CD4-positive, alpha-beta T cell (primary cell): ENCODE measurements at regions not wholly inside any gene's neighbourhood (a gene's known extent, or its start where the extent isn't known, plus 50 kb on each side); places are given as distances from the start of the nearest gene placed in this dataset.

Experiments used
- ATAC-seq: fragments of 200-7000 bp; cut with Tn5 transposase; one replicate; pipeline ENCODE4 v1.10.0; 2022; ENCODE audit warnings: mild to moderate bottlenecking; ENCODE audit not compliant: poor library complexity
- CTCF ChIA-PET: fragments of 350-600 bp; sonication (Branson Sonifier 250); formaldehyde crosslinking; loops from one replicate; lab custom pipeline; 2021; ENCODE audit warnings: antibody characterized with exemption, inconsistent platforms; lab: Charles Lee
- POLR2A ChIA-PET: fragments of 350-600 bp; sonication (Branson Sonifier 250); formaldehyde crosslinking; loops from one replicate; lab custom pipeline; 2021; ENCODE audit warnings: antibody characterized with exemption, inconsistent platforms; lab: Charles Lee
- DNase-seq, 14 experiments: peaks; one replicate each; pipeline ENCODE4 v3.0.0-alpha.2; 2013 to 2020; ENCODE audit warnings: mixed read lengths in 2 of 14
- H3K27ac ChIP-seq, 2 donors: one replicate each; pipeline versions ENCODE4 v1.5.1 to v1.7.0; 2013; ENCODE audit warnings: low read length in 2 of 2, low read depth in 1 of 2, mild to moderate bottlenecking in 1 of 2
- H3K27me3 ChIP-seq, 2 experiments: 1 replicate in 1 of 2; 2 replicates in 1 of 2; pipeline versions ENCODE4 v1.6.1 to v1.7.0; 2013; ENCODE audit warnings: low read length in 2 of 2, control low read depth in 1 of 2, mild to moderate bottlenecking in 1 of 2, moderate library complexity in 1 of 2; ENCODE audit not compliant: insufficient read depth in 2 of 2, control insufficient read depth in 1 of 2
- H3K36me3 ChIP-seq: one replicate; pipeline ENCODE4 v1.6.1; 2013; ENCODE audit warnings: low read length, control low read depth; ENCODE audit not compliant: insufficient read depth
- H3K4me1 ChIP-seq: one replicate; pipeline ENCODE4 v1.6.1; 2013; ENCODE audit warnings: low read length, control low read depth; ENCODE audit not compliant: insufficient read depth
- H3K4me3 ChIP-seq: one replicate; pipeline ENCODE4 v1.5.1; 2013; ENCODE audit warnings: mild to moderate bottlenecking, low read length, moderate library complexity
- H3K9me3 ChIP-seq, 2 experiments: 1 replicate in 1 of 2; 2 replicates in 1 of 2; pipeline versions ENCODE4 v1.6.1 to v1.7.0; 2013; ENCODE audit warnings: low read length in 2 of 2, mild to moderate bottlenecking in 2 of 2, control low read depth in 1 of 2, moderate library complexity in 1 of 2; ENCODE audit not compliant: control insufficient read depth in 1 of 2, insufficient read depth in 1 of 2
- H3K27ac Mint-ChIP-seq: one replicate; pipeline ENCODE4 v1.8.0; 2020; ENCODE audit warnings: mixed read lengths
- H3K27me3 Mint-ChIP-seq: one replicate; pipeline ENCODE4 v1.8.0; 2021; ENCODE audit warnings: mixed read lengths
- H3K36me3 Mint-ChIP-seq: one replicate; pipeline ENCODE4 v1.8.0; 2021; ENCODE audit warnings: low read depth, mixed read lengths
- H3K4me1 Mint-ChIP-seq: one replicate; pipeline ENCODE4 v1.8.0; 2021; ENCODE audit warnings: low read depth, mixed read lengths
- H3K4me3 Mint-ChIP-seq: one replicate; pipeline ENCODE4 v1.8.0; 2020; ENCODE audit warnings: mild to moderate bottlenecking, mixed read lengths
- H3K9me3 Mint-ChIP-seq: one replicate; pipeline ENCODE4 v1.8.0; 2020; ENCODE audit warnings: mixed read lengths
- CTCF ChIP-seq: fragments of 200-600 bp; IDR thresholded peaks from one replicate; pipeline ENCODE4 v1.8.0; 2022; ENCODE audit warnings: antibody characterized with exemption, mild to moderate bottlenecking
- intact Hi-C, 2 experiments: fragments of 100-400 bp; cut with DNase I in 1 of 2; cut with micrococcal nuclease in 1 of 2; formaldehyde crosslinking; loops; one replicate each; pipeline versions ENCODE4 v1.15.1 to v1.9.0; 2023 to 2025; cut with DNase I, micrococcal nuclease

GRCh38 chr7:69109246-69109645 is 489.0 kb upstream of the AUTS2 start:
- no peak for DNase-seq
- no peak for TF ChIP-seq CTCF
- H3K4me1 Mint-ChIP-seq = no peaks in the 10 kb centered on the region
- H3K36me3 Mint-ChIP-seq = no peaks in the 10 kb centered on the region
- H3K9me3 Mint-ChIP-seq = peaks cover 2% of the 10 kb centered on the region
- Histone ChIP-seq H3K4me3 (no peak overlapping the region), H3K36me3 (no peaks in the 10 kb centered on the region), H3K27me3 (no peaks in the 10 kb centered on the region), H3K9me3 (peaks cover 0 to 8% of the 10 kb centered on the region in 2 experiments), H3K4me1 (no peaks in the 10 kb centered on the region), H3K27ac (no peak overlapping the region)
- no peak for ATAC-seq
- CTCF ChIA-PET = no interaction called here
- H3K4me3 Mint-ChIP-seq = no peak overlapping the region
- POLR2A ChIA-PET = interaction anchor here (0.7 kb wide), 1 partner anchor 273 kb away, joined by 3 read pairs; no protein-coding TSS in a partner anchor
- intact Hi-C loops = no loop called here
- H3K27ac Mint-ChIP-seq = no peak overlapping the region
- no peaks in the 10 kb centered on the region for H3K27me3 Mint-ChIP-seq

DNA sequence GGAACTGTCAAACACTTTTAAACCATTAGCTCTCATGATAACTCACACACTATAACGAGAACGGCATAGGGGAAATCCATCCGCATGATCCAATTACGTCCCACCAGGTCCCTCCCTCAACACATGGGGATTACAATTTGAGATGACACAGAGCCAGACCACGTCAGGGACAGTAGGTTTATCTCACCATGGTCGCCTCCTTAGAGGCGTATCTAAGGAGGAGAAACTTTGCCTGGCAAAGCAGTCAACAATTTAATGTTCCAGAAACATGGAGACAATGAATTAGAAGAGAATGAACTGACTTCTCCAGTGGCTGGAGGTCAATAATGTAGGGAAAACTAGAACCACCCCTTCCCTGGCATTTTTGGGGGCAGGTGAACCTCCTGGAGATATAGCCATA is 488.4 kb upstream of the AUTS2 start:
- peaks cover 0 to 8% of the 10 kb centered on the region in 2 experiments for H3K9me3 ChIP-seq
- H3K4me3 ChIP-seq = no peak overlapping the region
- CTCF ChIA-PET = no interaction called here
- H3K9me3 Mint-ChIP-seq = peaks cover 2% of the 10 kb centered on the region
- no peak for ATAC-seq
- H3K36me3 Mint-ChIP-seq = no peaks in the 10 kb centered on the region
- no peaks in the 10 kb centered on the region for H3K36me3 ChIP-seq
- intact Hi-C loops = no loop called here
- H3K27me3 Mint-ChIP-seq = no peaks in the 10 kb centered on the region
- POLR2A ChIA-PET = interaction anchor here (0.7 kb wide), 1 partner anchor 273 kb away, joined by 3 read pairs; no protein-coding TSS in a partner anchor
- H3K27ac Mint-ChIP-seq = no peak overlapping the region
- no peaks in the 10 kb centered on the region for H3K27me3 ChIP-seq
- H3K4me1 ChIP-seq = no peaks in the 10 kb centered on the region
- no peak for DNase-seq
- H3K27ac ChIP-seq = no peak overlapping the region
- no peak overlapping the region for H3K4me3 Mint-ChIP-seq
- TF ChIP-seq CTCF = no peak
- no peaks in the 10 kb centered on the region for H3K4me1 Mint-ChIP-seq

DNA sequence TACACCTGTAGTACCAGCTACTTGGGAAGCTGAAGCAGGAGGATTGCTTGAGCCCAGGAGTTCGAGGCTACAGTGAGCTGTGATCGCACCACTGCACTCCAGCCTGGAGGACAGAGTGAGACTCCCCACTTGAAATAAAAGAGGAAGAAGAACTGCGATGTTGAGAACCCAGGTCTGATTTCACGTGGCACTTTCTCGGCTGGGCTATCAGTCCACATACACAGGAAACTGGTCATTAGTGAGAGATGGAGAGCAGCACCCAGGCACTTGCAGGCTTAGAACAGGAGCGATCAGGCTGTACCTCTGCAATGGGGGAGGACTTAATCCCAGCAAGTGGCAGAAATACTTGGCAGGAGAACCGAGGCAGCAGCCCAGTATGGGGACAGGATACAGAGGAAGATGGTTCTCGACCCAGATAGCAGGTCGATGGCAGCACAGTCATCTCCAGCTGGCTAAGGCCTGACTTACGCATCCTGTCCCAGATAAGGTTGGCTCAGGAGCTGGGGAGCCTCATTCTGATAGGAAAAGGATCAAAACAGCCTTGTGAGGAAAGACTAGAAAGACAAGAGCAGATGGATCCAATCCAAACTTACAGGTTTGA is 487.7 kb upstream of the AUTS2 start:
- H3K4me3 Mint-ChIP-seq = no peak overlapping the region
- no peak overlapping the region for H3K27ac Mint-ChIP-seq
- no peak for DNase-seq
- no peak overlapping the region for H3K27ac ChIP-seq
- no peak for ATAC-seq
- H3K9me3 Mint-ChIP-seq = peaks cover 2% of the 10 kb centered on the region
- ChIA-PET POLR2A (no interaction called here), CTCF (no interaction called here)
- TF ChIP-seq CTCF = no peak
- H3K9me3 ChIP-seq = peaks cover 0 to 8% of the 10 kb centered on the region in 2 experiments
- no peaks in the 10 kb centered on the region for H3K4me1 Mint-ChIP-seq
- no peaks in the 10 kb centered on the region for H3K4me1 ChIP-seq
- H3K27me3 ChIP-seq = no peaks in the 10 kb centered on the region
- H3K36me3 ChIP-seq = no peaks in the 10 kb centered on the region
- H3K4me3 ChIP-seq = no peak overlapping the region
- H3K27me3 Mint-ChIP-seq = no peaks in the 10 kb centered on the region
- intact Hi-C loops = no loop called here
- H3K36me3 Mint-ChIP-seq = no peaks in the 10 kb centered on the region
